Activated CD8-positive, alpha-beta T cell treated with anti-CD3 and anti-CD28 coated beads for 36 hours (primary cell): ENCODE measurements at regions not wholly inside any gene's neighbourhood (a gene's known extent, or its start where the extent isn't known, plus 50 kb on each side); places are given as distances from the start of the nearest gene placed in this dataset.

Source experiments
- ATAC-seq: fragments of 200-7000 bp; cut with Tn5 transposase; one replicate; pipeline ENCODE4 v1.10.0; 2021; ENCODE audit warnings: mild to moderate bottlenecking, moderate library complexity
- CTCF ChIA-PET: fragments of 350-600 bp; sonication (Branson Sonifier 250); formaldehyde crosslinking; loops from one replicate; lab custom pipeline; 2021; ENCODE audit warnings: antibody characterized with exemption; lab: Charles Lee
- POLR2A ChIA-PET: fragments of 350-600 bp; sonication (Branson Sonifier 250); formaldehyde crosslinking; loops from one replicate; lab custom pipeline; 2021; ENCODE audit warnings: antibody characterized with exemption; lab: Charles Lee
- DNase-seq: peaks from one replicate; pipeline ENCODE4 v3.0.0-alpha.2; 2020
- H3K27ac Mint-ChIP-seq: one replicate; pipeline ENCODE4 v1.8.0; 2021; ENCODE audit warnings: mild to moderate bottlenecking, mixed read lengths
- H3K27me3 Mint-ChIP-seq: one replicate; pipeline ENCODE4 v1.8.0; 2021; ENCODE audit warnings: mixed read lengths
- H3K36me3 Mint-ChIP-seq: one replicate; pipeline ENCODE4 v1.8.0; 2021; ENCODE audit warnings: low read depth, mixed read lengths
- H3K4me1 Mint-ChIP-seq: one replicate; pipeline ENCODE4 v1.8.0; 2021; ENCODE audit warnings: low read depth, mixed read lengths
- H3K4me3 Mint-ChIP-seq: one replicate; pipeline ENCODE4 v1.8.0; 2021; ENCODE audit warnings: mild to moderate bottlenecking, moderate library complexity, mixed read lengths
- H3K9me3 Mint-ChIP-seq: one replicate; pipeline ENCODE4 v1.8.0; 2021; ENCODE audit warnings: mixed read lengths
- CTCF ChIP-seq: fragments of 200-600 bp; IDR thresholded peaks from one replicate; pipeline ENCODE4 v1.8.0; 2022; ENCODE audit warnings: antibody characterized with exemption, mild to moderate bottlenecking
- intact Hi-C: fragments of 100-400 bp; cut with micrococcal nuclease; formaldehyde crosslinking; loops from one replicate; pipeline ENCODE4 v1.10.0; 2022

GRCh38 chr2:176585291-176585690 is 316.0 kb downstream of the MTX2 start:
- Mint-ChIP-seq H3K27ac (no peak overlapping the region), H3K36me3 (no peaks in the 10 kb centered on the region), H3K4me3 (no peak overlapping the region), H3K4me1 (peaks cover 5% of the 10 kb centered on the region), H3K27me3 (peaks cover 25% of the 10 kb centered on the region), H3K9me3 (no peaks in the 10 kb centered on the region)
- no peak for ATAC-seq
- POLR2A ChIA-PET, result no interaction called here
- intact Hi-C loops, result no loop called here
- TF ChIP-seq CTCF, result no peak
- CTCF ChIA-PET, result interaction anchor here (1.2 kb wide), 1 partner anchor 458 kb away, joined by 3 read pairs; no protein-coding TSS in a partner anchor
- DNase-seq, result no peak

GRCh38 chr2:176585791-176586190 is 316.5 kb downstream of the MTX2 start:
- ATAC-seq (no peak), DNase-seq (no peak)
- CTCF ChIA-PET, result interaction anchor here (0.8 to 1.2 kb wide), 2 partner anchors 31 to 459 kb away, joined by 3 read pairs; no protein-coding TSS in a partner anchor
- Mint-ChIP-seq H3K27ac (no peak overlapping the region), H3K4me3 (no peak overlapping the region), H3K27me3 (peaks cover 25% of the 10 kb centered on the region), H3K4me1 (peaks cover 5% of the 10 kb centered on the region), H3K9me3 (no peaks in the 10 kb centered on the region), H3K36me3 (no peaks in the 10 kb centered on the region)
- POLR2A ChIA-PET, result no interaction called here
- TF ChIP-seq CTCF, result no peak
- intact Hi-C loops, result no loop called here

- ChIA-PET POLR2A (no interaction called here), CTCF (interaction anchor here (0.8 to 1.7 kb wide), 2 partner anchors 49 to 448 kb away, joined by 3 to 4 read pairs; no protein-coding TSS in a partner anchor)
- Mint-ChIP-seq H3K4me1 (no peaks in the 10 kb centered on the region), H3K27ac (no peak overlapping the region), H3K36me3 (no peaks in the 10 kb centered on the region), H3K27me3 (peaks cover 21% of the 10 kb centered on the region), H3K4me3 (no peak overlapping the region), H3K9me3 (no peaks in the 10 kb centered on the region)
- ATAC-seq, result no peak
- intact Hi-C loops, result no loop called here
- TF ChIP-seq CTCF, result no peak
- no peak for DNase-seq
Measured at GRCh38 chr2:176589287-176589686, 320.0 kb downstream of the MTX2 start.

- no peak for DNase-seq
- TF ChIP-seq CTCF, result no peak
- Mint-ChIP-seq H3K36me3 (no peaks in the 10 kb centered on the region), H3K9me3 (no peaks in the 10 kb centered on the region), H3K4me1 (no peaks in the 10 kb centered on the region), H3K27me3 (peaks cover 21% of the 10 kb centered on the region), H3K27ac (no peak overlapping the region), H3K4me3 (no peak overlapping the region)
- intact Hi-C loops, result no loop called here
- CTCF ChIA-PET, result interaction anchor here (1.0 to 1.7 kb wide), 2 partner anchors 449 kb away, joined by 3 to 4 read pairs; no protein-coding TSS in a partner anchor
- no peak for ATAC-seq
- POLR2A ChIA-PET, result no interaction called here
Measured at GRCh38 chr2:176589825-176590440, 320.7 kb downstream of the MTX2 start.

- TF ChIP-seq CTCF, result no peak
- Mint-ChIP-seq H3K4me1 (no peaks in the 10 kb centered on the region), H3K4me3 (no peak overlapping the region), H3K36me3 (no peaks in the 10 kb centered on the region), H3K27ac (no peak overlapping the region), H3K27me3 (peaks cover 16% of the 10 kb centered on the region), H3K9me3 (no peaks in the 10 kb centered on the region)
- no peak for DNase-seq
- no peak for ATAC-seq
- CTCF ChIA-PET, result interaction anchor here (1.5 kb wide), 1 partner anchor 60 kb away, joined by 3 read pairs; no protein-coding TSS in a partner anchor
- POLR2A ChIA-PET, result no interaction called here
- intact Hi-C loops, result no loop called here
Measured at GRCh38 chr2:176592216-176592615, 323.0 kb downstream of the MTX2 start.
